ENCODE measurements at regions not wholly inside any gene's neighbourhood (a gene's known extent, or its start where the extent isn't known, plus 50 kb on each side); places are given as distances from the start of the nearest gene placed in this dataset.

DNA sequence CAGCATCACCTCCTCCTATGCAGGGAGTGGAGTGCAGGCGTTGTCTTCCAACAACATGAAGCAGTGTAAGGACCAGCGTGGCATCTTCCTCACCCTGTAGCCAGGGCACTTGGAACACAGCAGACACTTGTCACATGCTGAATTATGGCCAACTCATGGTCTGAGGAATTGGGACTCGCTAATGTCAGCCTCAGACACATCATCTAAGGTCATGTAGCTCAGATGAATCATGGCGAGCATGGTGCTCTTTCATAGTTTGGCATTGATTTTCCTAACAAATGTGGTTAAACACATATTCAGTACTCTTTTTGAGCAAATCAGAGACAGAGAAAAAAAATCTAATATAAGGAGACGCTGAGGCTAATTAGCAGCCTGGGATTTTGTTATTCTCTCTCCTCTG, 99.6 kb upstream of the SGCG start:
- DNase-seq (ENCODE audit: low read depth in 2 of 2): peak in 1 of 2 donors; percentile 1
- H3K4me3 ChIP-seq (replicated peaks in 1 of 2; ENCODE audit: low read depth in 2 of 2, low read length in 2 of 2): no peak overlapping the region
- TF ChIP-seq, protein P1, sequence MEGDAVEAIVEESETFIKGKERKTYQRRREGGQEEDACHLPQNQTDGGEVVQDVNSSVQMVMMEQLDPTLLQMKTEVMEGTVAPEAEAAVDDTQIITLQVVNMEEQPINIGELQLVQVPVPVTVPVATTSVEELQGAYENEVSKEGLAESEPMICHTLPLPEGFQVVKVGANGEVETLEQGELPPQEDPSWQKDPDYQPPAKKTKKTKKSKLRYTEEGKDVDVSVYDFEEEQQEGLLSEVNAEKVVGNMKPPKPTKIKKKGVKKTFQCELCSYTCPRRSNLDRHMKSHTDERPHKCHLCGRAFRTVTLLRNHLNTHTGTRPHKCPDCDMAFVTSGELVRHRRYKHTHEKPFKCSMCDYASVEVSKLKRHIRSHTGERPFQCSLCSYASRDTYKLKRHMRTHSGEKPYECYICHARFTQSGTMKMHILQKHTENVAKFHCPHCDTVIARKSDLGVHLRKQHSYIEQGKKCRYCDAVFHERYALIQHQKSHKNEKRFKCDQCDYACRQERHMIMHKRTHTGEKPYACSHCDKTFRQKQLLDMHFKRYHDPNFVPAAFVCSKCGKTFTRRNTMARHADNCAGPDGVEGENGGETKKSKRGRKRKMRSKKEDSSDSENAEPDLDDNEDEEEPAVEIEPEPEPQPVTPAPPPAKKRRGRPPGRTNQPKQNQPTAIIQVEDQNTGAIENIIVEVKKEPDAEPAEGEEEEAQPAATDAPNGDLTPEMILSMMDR (IDR thresholded peaks at IDR 0.05; ENCODE audit: low read depth, low read length): no peak

DNA sequence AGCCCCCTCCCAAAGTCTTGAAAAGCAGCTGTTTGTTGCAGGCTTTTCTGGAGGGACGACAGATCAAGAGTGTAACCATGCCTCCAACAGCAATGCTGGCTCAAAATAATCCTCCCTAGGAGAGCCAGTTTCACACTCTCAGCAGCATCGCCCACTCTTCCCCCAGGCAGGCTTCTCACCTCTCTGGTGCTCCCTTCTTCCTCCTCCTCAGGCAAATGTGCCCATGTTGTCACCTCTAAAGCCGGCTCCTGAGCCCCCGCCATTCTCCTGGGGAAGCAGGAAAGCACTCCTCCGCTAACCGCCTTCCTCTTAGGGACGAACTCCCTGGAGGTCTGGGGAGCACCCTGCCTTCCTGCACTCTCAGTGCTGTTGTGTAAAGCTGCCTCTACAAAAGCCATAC, 98.9 kb upstream of the SGCG start:
- no peak overlapping the region for H3K4me3 ChIP-seq (replicated peaks in 1 of 2; ENCODE audit: low read depth in 2 of 2, low read length in 2 of 2)
- TF ChIP-seq, protein P1 (IDR thresholded peaks at IDR 0.05; ENCODE audit: low read depth, low read length): no peak
- DNase-seq (ENCODE audit: low read depth in 2 of 2): no peak

DNA sequence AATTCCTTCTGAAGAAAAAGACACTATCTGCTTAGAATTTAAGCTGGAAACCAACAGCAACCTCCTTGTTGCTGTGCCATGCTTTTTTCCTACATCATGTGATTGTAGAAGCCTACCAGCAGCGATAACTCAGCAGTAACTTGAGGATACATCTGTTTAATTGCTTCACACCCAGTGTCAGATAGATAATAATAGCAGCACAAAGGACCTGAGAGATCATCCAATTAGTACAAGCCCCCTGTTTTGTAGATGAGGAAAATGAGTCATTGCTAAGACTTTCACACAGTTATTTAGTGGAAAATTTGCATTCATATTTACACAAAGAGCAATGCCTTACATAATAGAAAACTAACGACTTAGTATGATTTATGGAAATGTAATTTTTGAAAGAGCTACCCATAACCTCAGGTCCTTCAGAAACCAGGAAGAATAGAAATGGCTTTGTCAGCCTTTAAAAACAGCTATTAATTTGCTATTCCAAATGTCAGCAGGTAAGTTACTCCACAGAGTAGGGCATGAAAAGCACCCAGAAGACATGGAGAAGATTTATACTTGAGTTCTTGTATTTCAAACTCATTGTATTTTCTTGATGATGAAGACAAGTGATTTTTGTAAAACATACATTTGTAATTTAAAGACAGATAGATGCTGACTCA, 93.7 kb upstream of the SGCG start:
- no peak for DNase-seq (ENCODE audit: low read depth in 2 of 2)
- TF ChIP-seq, protein P1 (IDR thresholded peaks at IDR 0.05; ENCODE audit: low read depth, low read length): no peak
- H3K4me3 ChIP-seq (replicated peaks in 1 of 2; ENCODE audit: low read depth in 2 of 2, low read length in 2 of 2): no peak overlapping the region

DNA sequence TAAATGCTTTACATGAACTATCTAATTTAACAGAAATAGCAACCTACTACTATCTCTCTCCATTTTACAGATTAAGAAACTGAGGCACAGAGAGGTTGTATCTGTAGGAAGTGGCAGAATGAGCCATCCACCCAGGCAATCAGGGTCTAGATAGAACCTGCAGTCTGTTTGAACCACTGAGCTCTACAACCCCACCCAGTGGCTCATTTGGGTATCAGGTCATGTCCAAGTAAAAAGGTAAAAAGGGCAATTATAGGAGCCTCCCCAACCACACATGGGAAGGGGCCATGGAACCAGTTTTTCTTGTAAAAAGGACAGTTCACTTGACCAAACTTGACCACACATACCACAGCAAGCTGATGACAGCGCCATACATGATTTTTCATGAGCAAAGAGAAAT, 92.9 kb upstream of the SGCG start:
- TF ChIP-seq, protein P1 (IDR thresholded peaks at IDR 0.05; ENCODE audit: low read depth, low read length): peak; percentile 44
- no peak overlapping the region for H3K4me3 ChIP-seq (replicated peaks in 1 of 2; ENCODE audit: low read depth in 2 of 2, low read length in 2 of 2)
- DNase-seq (ENCODE audit: low read depth in 2 of 2): peak; percentile 12 to 22

DNA sequence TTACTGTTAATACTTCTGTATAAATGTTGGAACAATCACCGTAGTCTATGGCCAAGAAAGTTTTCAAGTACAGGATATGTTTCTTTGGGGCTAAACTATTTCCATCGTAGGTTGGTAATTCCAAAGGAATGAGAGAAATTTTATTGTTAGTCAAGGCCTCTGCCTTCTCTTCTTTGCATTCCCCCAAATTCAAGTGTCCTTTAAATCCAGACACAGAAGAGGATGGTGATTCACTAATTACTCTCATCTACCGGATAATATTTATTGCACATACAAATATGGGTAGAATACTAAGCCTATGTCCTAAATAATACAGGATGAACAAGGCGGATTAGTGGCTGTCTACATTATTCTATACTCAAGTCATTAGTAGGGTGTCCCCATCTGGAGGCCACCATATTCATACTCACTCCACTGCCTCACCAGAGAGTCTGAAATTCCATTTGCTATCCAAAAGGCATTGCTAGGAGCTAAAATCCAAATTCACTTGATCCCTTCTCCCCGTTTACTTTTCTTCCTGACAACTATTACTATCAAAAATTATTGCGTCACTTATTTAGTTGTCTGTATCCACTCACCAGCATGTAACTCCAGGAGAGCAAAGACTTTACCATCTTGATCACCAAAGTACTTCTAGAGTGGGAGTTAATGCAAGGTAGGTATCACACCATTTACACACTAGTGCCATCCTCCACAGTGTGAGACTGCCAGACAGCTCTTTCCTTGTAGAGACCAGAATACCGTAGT, 82.4 kb upstream of the SGCG start:
- DNase-seq (ENCODE audit: low read depth in 2 of 2): no peak
- H3K4me3 ChIP-seq (replicated peaks in 1 of 2; ENCODE audit: low read depth in 2 of 2, low read length in 2 of 2): no peak overlapping the region
- TF ChIP-seq, protein P1 (IDR thresholded peaks at IDR 0.05; ENCODE audit: low read depth, low read length): no peak

DNA sequence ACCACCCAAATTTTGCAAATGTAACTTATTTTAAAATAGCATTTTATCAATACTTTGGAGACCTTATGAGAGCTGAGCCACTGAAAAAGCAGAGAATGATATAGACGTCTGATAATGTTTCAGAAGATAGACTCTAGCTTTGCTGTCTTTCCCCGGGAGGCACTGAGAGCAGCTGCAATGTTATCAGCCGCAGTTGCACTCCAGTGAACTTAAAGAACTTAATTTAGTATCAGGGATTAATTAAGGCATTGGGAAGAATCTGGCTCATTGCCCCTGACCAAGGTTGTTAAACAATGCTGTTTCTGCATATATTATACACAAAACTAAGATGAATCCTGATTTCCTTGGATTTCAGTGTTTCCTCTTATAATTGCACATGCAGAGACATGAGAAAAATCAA, 75.7 kb upstream of the SGCG start:
- TF ChIP-seq, protein P1 (IDR thresholded peaks at IDR 0.05; ENCODE audit: low read depth, low read length): no peak
- H3K4me3 ChIP-seq (replicated peaks in 1 of 2; ENCODE audit: low read depth in 2 of 2, low read length in 2 of 2): no peak overlapping the region
- DNase-seq (ENCODE audit: low read depth in 2 of 2): no peak
